Astrocyte (in vitro differentiated cells and primary cell): ENCODE measurements at regions not wholly inside any gene's neighbourhood (a gene's known extent, or its start where the extent isn't known, plus 50 kb on each side); places are given as distances from the start of the nearest gene placed in this dataset.

Experiments
- DNase-seq: peaks from one replicate; pipeline ENCODE4 v3.0.0-alpha.2; 2010; ENCODE audit warnings: low read depth
- FAIRE-seq: peaks from 2 replicates; lab custom pipeline; 2011; peaks lifted over from hg19 to GRCh38; lab: Jason Lieb, UNC
- H2AFZ ChIP-seq: 2 replicates; pipeline ENCODE4 v1.6.0; 2012; ENCODE audit warnings: low read depth, low read length, inconsistent platforms
- H3K27ac ChIP-seq: 2 replicates; pipeline ENCODE4 v1.5.1; 2011; ENCODE audit warnings: low read depth, low read length, inconsistent platforms
- H3K27me3 ChIP-seq: 2 replicates; pipeline ENCODE4 v1.6.0; 2011; ENCODE audit warnings: low read length, inconsistent platforms; ENCODE audit not compliant: insufficient read depth
- H3K36me3 ChIP-seq: 2 replicates; pipeline ENCODE4 v1.5.1; 2011; ENCODE audit warnings: low read length, inconsistent platforms; ENCODE audit not compliant: insufficient read depth
- H3K4me1 ChIP-seq: 2 replicates; pipeline ENCODE4 v1.5.1; 2011; ENCODE audit warnings: low read length, inconsistent platforms; ENCODE audit not compliant: insufficient read depth
- H3K4me2 ChIP-seq: 2 replicates; pipeline ENCODE4 v1.6.0; 2012; ENCODE audit warnings: low read length, inconsistent platforms
- H3K4me3 ChIP-seq: 2 replicates; pipeline ENCODE4 v1.5.1; 2011; ENCODE audit warnings: low read depth, mild to moderate bottlenecking, low read length, inconsistent platforms; ENCODE audit not compliant: insufficient read depth
- H3K79me2 ChIP-seq: 2 replicates; pipeline ENCODE4 v1.6.0; 2012; ENCODE audit warnings: mild to moderate bottlenecking, low read length, inconsistent platforms; ENCODE audit not compliant: insufficient read depth
- H3K9ac ChIP-seq: 2 replicates; pipeline ENCODE4 v1.6.0; 2012; ENCODE audit warnings: mild to moderate bottlenecking, low read length, inconsistent platforms
- H3K9me3 ChIP-seq: 2 replicates; pipeline ENCODE4 v1.5.1; 2012; ENCODE audit warnings: low read depth, mild to moderate bottlenecking, low read length, inconsistent platforms; ENCODE audit not compliant: insufficient read depth
- H4K20me1 ChIP-seq: 2 replicates; pipeline ENCODE4 v1.6.0; 2012; ENCODE audit warnings: low read length, inconsistent platforms; ENCODE audit not compliant: insufficient read depth
- H3K27ac Mint-ChIP-seq: one replicate; pipeline ENCODE4 v1.8.0; 2021; ENCODE audit warnings: mild to moderate bottlenecking, mixed read lengths; ENCODE audit not compliant: unreplicated experiment
- H3K27me3 Mint-ChIP-seq: one replicate; pipeline ENCODE4 v1.8.0; 2021; ENCODE audit warnings: low read depth, mixed read lengths; ENCODE audit not compliant: unreplicated experiment
- H3K36me3 Mint-ChIP-seq: one replicate; pipeline ENCODE4 v1.8.0; 2021; ENCODE audit warnings: low read depth, mixed read lengths; ENCODE audit not compliant: unreplicated experiment
- H3K4me1 Mint-ChIP-seq: one replicate; pipeline ENCODE4 v1.8.0; 2021; ENCODE audit warnings: low read depth, mixed read lengths; ENCODE audit not compliant: unreplicated experiment
- H3K4me3 Mint-ChIP-seq: one replicate; pipeline ENCODE4 v1.8.0; 2021; ENCODE audit warnings: mild to moderate bottlenecking, moderate library complexity, mixed read lengths; ENCODE audit not compliant: unreplicated experiment
- H3K9me3 Mint-ChIP-seq: one replicate; pipeline ENCODE4 v1.8.0; 2021; ENCODE audit warnings: mild to moderate bottlenecking, mixed read lengths; ENCODE audit not compliant: unreplicated experiment
- EZH2 ChIP-seq: IDR thresholded peaks from 2 replicates; pipeline ENCODE4 v1.6.1; 2012; ENCODE audit warnings: mild to moderate bottlenecking, low read length, inconsistent platforms; ENCODE audit not compliant: insufficient read depth
- TF ChIP-seq, protein P1 (sequence below): IDR thresholded peaks from 2 replicates; pipeline ENCODE4 v1.5.1; 2011; ENCODE audit warnings: low read depth, mild to moderate bottlenecking, inconsistent platforms, low read length, moderate library complexity; ENCODE audit not compliant: insufficient read depth

DNA sequence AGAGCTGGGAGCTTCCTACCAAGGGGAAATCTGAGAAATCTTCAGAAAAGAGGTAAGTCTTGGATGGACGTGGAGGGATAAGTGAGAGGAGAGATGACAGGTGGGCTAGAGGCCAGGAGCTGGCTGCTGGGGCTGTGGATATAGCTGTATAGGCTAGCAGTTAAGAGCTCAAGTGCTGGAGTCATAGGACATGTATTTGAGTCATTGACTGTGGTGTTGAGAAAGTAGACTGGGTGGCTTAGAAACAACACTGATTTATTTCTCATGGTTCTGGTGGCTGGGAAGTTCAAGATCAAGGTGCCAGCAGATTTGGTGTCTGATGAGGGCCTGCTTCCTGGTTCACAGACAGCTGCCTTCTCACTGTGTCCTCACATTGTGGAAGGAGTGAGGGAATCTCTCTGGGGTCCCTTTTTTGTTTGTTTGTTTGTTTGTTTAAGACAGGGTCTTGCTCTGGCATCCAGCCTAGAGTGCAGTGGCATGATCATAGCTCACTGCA, 151.1 kb upstream of the FUT8 start:
- H3K4me2 ChIP-seq, result no peak overlapping the region
- peak; percentile 64 for DNase-seq
- H3K4me1 ChIP-seq, result peaks cover 25% of the 10 kb centered on the region
- no peaks in the 10 kb centered on the region for H4K20me1 ChIP-seq
- no peak overlapping the region for H3K27ac Mint-ChIP-seq
- H3K4me1 Mint-ChIP-seq, result peaks cover 12% of the 10 kb centered on the region
- no peak overlapping the region for H2AFZ ChIP-seq
- no peaks in the 10 kb centered on the region for H3K36me3 Mint-ChIP-seq
- FAIRE-seq, result no peak
- H3K9me3 Mint-ChIP-seq, result peaks cover 4% of the 10 kb centered on the region
- no peak overlapping the region for H3K4me3 ChIP-seq
- TF ChIP-seq, protein P1, sequence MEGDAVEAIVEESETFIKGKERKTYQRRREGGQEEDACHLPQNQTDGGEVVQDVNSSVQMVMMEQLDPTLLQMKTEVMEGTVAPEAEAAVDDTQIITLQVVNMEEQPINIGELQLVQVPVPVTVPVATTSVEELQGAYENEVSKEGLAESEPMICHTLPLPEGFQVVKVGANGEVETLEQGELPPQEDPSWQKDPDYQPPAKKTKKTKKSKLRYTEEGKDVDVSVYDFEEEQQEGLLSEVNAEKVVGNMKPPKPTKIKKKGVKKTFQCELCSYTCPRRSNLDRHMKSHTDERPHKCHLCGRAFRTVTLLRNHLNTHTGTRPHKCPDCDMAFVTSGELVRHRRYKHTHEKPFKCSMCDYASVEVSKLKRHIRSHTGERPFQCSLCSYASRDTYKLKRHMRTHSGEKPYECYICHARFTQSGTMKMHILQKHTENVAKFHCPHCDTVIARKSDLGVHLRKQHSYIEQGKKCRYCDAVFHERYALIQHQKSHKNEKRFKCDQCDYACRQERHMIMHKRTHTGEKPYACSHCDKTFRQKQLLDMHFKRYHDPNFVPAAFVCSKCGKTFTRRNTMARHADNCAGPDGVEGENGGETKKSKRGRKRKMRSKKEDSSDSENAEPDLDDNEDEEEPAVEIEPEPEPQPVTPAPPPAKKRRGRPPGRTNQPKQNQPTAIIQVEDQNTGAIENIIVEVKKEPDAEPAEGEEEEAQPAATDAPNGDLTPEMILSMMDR, result no peak
- TF ChIP-seq EZH2, result no peak
- H3K27ac ChIP-seq, result no peak overlapping the region
- no peaks in the 10 kb centered on the region for H3K27me3 ChIP-seq
- no peaks in the 10 kb centered on the region for H3K27me3 Mint-ChIP-seq
- no peaks in the 10 kb centered on the region for H3K79me2 ChIP-seq
- no peak overlapping the region for H3K9ac ChIP-seq
- no peaks in the 10 kb centered on the region for H3K36me3 ChIP-seq
- no peak overlapping the region for H3K4me3 Mint-ChIP-seq
- H3K9me3 ChIP-seq, result no peaks in the 10 kb centered on the region

DNA sequence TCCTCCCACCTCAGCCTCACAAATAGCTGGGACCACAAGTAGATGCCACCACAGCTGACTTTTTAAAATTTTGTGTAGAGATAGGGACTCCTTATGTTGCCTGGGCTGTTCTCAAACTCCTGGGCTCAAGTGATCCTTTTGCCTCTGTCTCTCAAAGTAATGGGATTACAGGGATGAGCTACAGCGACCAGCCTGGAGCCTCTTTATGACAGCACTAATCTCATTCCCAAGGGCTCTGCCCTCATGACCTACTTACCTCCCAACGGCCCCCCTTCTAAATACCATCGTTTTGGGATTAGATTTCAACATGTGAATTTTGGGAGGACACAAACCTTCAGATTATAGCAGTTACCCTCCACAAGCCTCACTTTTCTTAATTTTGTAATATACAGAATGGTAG, 150.6 kb upstream of the FUT8 start:
- no peak for DNase-seq
- no peak for FAIRE-seq
- Mint-ChIP-seq H3K9me3 (peaks cover 4% of the 10 kb centered on the region), H3K36me3 (no peaks in the 10 kb centered on the region), H3K4me3 (no peak overlapping the region), H3K4me1 (peaks cover 12% of the 10 kb centered on the region), H3K27me3 (no peaks in the 10 kb centered on the region), H3K27ac (no peak overlapping the region)
- Histone ChIP-seq H3K4me3 (no peak overlapping the region), H4K20me1 (no peaks in the 10 kb centered on the region), H3K27ac (no peak overlapping the region), H3K9me3 (no peaks in the 10 kb centered on the region), H2AFZ (no peak overlapping the region), H3K79me2 (no peaks in the 10 kb centered on the region), H3K4me1 (peaks cover 25% of the 10 kb centered on the region), H3K27me3 (no peaks in the 10 kb centered on the region), H3K9ac (no peak overlapping the region), H3K4me2 (no peak overlapping the region), H3K36me3 (no peaks in the 10 kb centered on the region)
- TF ChIP-seq, protein P1, result no peak
- TF ChIP-seq EZH2, result no peak

DNA sequence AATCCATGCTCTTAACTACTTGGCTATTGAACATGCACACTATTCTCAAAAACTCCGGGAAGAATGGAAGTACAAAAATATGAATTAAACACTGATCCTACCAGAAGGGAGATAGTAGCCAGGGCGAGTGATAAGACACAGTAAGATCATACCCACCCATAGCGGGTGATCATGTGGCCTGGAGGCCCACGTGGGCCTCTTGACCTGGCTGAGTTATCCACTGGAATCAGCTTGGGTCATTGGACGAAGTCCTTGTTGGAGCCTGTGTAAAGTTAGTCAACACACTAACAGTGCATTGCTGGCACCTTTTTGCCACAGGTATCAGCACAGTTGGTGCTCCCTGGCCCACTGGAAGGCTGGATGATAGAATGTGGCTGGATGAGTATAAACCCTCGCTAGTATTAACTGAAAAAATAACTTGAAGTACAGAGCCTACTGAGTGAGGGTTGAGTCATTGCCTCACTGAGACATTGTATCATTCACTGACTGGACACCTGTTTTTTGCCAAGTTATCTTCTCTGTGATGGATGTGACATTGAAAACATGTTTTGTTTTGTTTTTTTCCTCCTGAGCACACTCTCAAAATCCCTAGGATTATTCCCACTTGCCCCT, 149.2 kb upstream of the FUT8 start:
- Histone ChIP-seq H2AFZ (no peak overlapping the region), H3K9ac (no peak overlapping the region), H4K20me1 (no peaks in the 10 kb centered on the region), H3K4me1 (peaks cover 14% of the 10 kb centered on the region), H3K9me3 (no peaks in the 10 kb centered on the region), H3K36me3 (no peaks in the 10 kb centered on the region), H3K79me2 (no peaks in the 10 kb centered on the region), H3K27me3 (no peaks in the 10 kb centered on the region), H3K27ac (no peak overlapping the region), H3K4me3 (no peak overlapping the region), H3K4me2 (no peak overlapping the region)
- peaks cover 10% of the 10 kb centered on the region for H3K4me1 Mint-ChIP-seq
- no peak overlapping the region for H3K27ac Mint-ChIP-seq
- DNase-seq, result peak; percentile 55
- no peaks in the 10 kb centered on the region for H3K27me3 Mint-ChIP-seq
- no peak for FAIRE-seq
- peaks cover 4% of the 10 kb centered on the region for H3K9me3 Mint-ChIP-seq
- no peak overlapping the region for H3K4me3 Mint-ChIP-seq
- no peaks in the 10 kb centered on the region for H3K36me3 Mint-ChIP-seq
- TF ChIP-seq EZH2, result no peak
- TF ChIP-seq, protein P1, result no peak
